ENCODE measurements at regions not wholly inside any gene's neighbourhood (a gene's known extent, or its start where the extent isn't known, plus 50 kb on each side); places are given as distances from the start of the nearest gene placed in this dataset.

- no peaks in the 10 kb centered on the region for H3K36me3 ChIP-seq (replicated peaks; ENCODE audit: insufficient read depth, low read depth)
- H2AFZ ChIP-seq: no peak overlapping the region
- H3K27me3 ChIP-seq: no peaks in the 10 kb centered on the region
- H4K20me1 ChIP-seq (ENCODE audit: insufficient read depth, poor library complexity, severe bottlenecking): no peaks in the 10 kb centered on the region
- H3K4me3 ChIP-seq: no peak overlapping the region
- H3K9me2 ChIP-seq (replicated peaks; ENCODE audit: insufficient read depth): no peaks in the 10 kb centered on the region
- H3K9me3 ChIP-seq (ENCODE audit: low read depth): no peaks in the 10 kb centered on the region
- no peaks in the 10 kb centered on the region for H3K4me1 ChIP-seq (ENCODE audit: insufficient read depth)
- DNase-seq (ENCODE audit: low spot score): no peak
- no peaks in the 10 kb centered on the region for H3K79me2 ChIP-seq
- TF ChIP-seq EZH2 (IDR thresholded peaks at IDR 0.05; ENCODE audit: borderline replicate concordance): no peak
- no peak overlapping the region for H3K4me2 ChIP-seq
- 21% methylated on average over 1 of the region's 1 CpG for WGBS (ENCODE audit: low lambda C conversion rate, missing lambda C conversion rate)
- no peak overlapping the region for H3K27ac ChIP-seq
Observed at GRCh38 chr2:198476007-198476406, 671.6 kb downstream of the PLCL1 start.

- Histone ChIP-seq H3K9me3 (ENCODE audit: low read depth) (no peaks in the 10 kb centered on the region), H3K79me2 (no peaks in the 10 kb centered on the region), H3K36me3 (replicated peaks; ENCODE audit: insufficient read depth, low read depth) (no peaks in the 10 kb centered on the region), H2AFZ (no peak overlapping the region), H3K4me2 (no peak overlapping the region), H3K9me2 (replicated peaks; ENCODE audit: insufficient read depth) (no peaks in the 10 kb centered on the region), H3K4me3 (no peak overlapping the region), H4K20me1 (ENCODE audit: insufficient read depth, poor library complexity, severe bottlenecking) (no peaks in the 10 kb centered on the region), H3K27ac (no peak overlapping the region), H3K27me3 (no peaks in the 10 kb centered on the region), H3K4me1 (ENCODE audit: insufficient read depth) (no peaks in the 10 kb centered on the region)
- no peak for DNase-seq (ENCODE audit: low spot score)
- 64% methylated on average over 2 of the region's 2 CpGs for WGBS (ENCODE audit: low lambda C conversion rate, missing lambda C conversion rate)
- TF ChIP-seq CTCF (IDR thresholded peaks at IDR 0.05; ENCODE audit: poor library complexity) (no peak), EZH2phosphoT487 (IDR thresholded peaks at IDR 0.05; ENCODE audit: low read depth, severe bottlenecking, unreplicated experiment) (no peak), EZH2 (IDR thresholded peaks at IDR 0.05; ENCODE audit: borderline replicate concordance) (no peak)
Observed at GRCh38 chr2:198471291-198471690, 666.9 kb downstream of the PLCL1 start.

GRCh38 chr2:198468136-198468535 is 663.7 kb downstream of the PLCL1 start:
- Histone ChIP-seq H3K9me3 (ENCODE audit: low read depth) (no peaks in the 10 kb centered on the region), H3K4me2 (no peak overlapping the region), H2AFZ (no peak overlapping the region), H4K20me1 (ENCODE audit: insufficient read depth, poor library complexity, severe bottlenecking) (no peaks in the 10 kb centered on the region), H3K27me3 (no peaks in the 10 kb centered on the region), H3K9me2 (replicated peaks; ENCODE audit: insufficient read depth) (no peaks in the 10 kb centered on the region), H3K79me2 (no peaks in the 10 kb centered on the region), H3K36me3 (replicated peaks; ENCODE audit: insufficient read depth, low read depth) (no peaks in the 10 kb centered on the region), H3K4me1 (ENCODE audit: insufficient read depth) (no peaks in the 10 kb centered on the region), H3K4me3 (no peak overlapping the region), H3K27ac (no peak overlapping the region)
- 84% methylated on average over 3 of the region's 3 CpGs for WGBS (ENCODE audit: low lambda C conversion rate, missing lambda C conversion rate)
- TF ChIP-seq EZH2phosphoT487 (IDR thresholded peaks at IDR 0.05; ENCODE audit: low read depth, severe bottlenecking, unreplicated experiment): no peak
- no peak for TF ChIP-seq EZH2 (IDR thresholded peaks at IDR 0.05; ENCODE audit: borderline replicate concordance)
- TF ChIP-seq CTCF (IDR thresholded peaks at IDR 0.05; ENCODE audit: poor library complexity): no peak
- DNase-seq (ENCODE audit: low spot score): no peak

GRCh38 chr2:198465970-198466369 is 661.6 kb downstream of the PLCL1 start:
- H3K4me2 ChIP-seq: no peak overlapping the region
- H3K4me1 ChIP-seq (ENCODE audit: insufficient read depth): no peaks in the 10 kb centered on the region
- H2AFZ ChIP-seq: no peak overlapping the region
- no peaks in the 10 kb centered on the region for H3K9me2 ChIP-seq (replicated peaks; ENCODE audit: insufficient read depth)
- 92% methylated on average over 6 of the region's 6 CpGs for WGBS (ENCODE audit: low lambda C conversion rate, missing lambda C conversion rate)
- no peak for TF ChIP-seq CTCF (IDR thresholded peaks at IDR 0.05; ENCODE audit: poor library complexity)
- no peak for TF ChIP-seq EZH2 (IDR thresholded peaks at IDR 0.05; ENCODE audit: borderline replicate concordance)
- no peak for TF ChIP-seq EZH2phosphoT487 (IDR thresholded peaks at IDR 0.05; ENCODE audit: low read depth, severe bottlenecking, unreplicated experiment)
- no peak for DNase-seq (ENCODE audit: low spot score)
- no peaks in the 10 kb centered on the region for H3K27me3 ChIP-seq
- no peak overlapping the region for H3K4me3 ChIP-seq
- H3K27ac ChIP-seq: no peak overlapping the region
- no peaks in the 10 kb centered on the region for H3K9me3 ChIP-seq (ENCODE audit: low read depth)
- H3K36me3 ChIP-seq (replicated peaks; ENCODE audit: insufficient read depth, low read depth): no peaks in the 10 kb centered on the region
- no peaks in the 10 kb centered on the region for H3K79me2 ChIP-seq
- H4K20me1 ChIP-seq (ENCODE audit: insufficient read depth, poor library complexity, severe bottlenecking): no peaks in the 10 kb centered on the region

Measured in hepatocyte (in vitro differentiated cells).